DOHH2 (cell line): ENCODE measurements at regions not wholly inside any gene's neighbourhood (a gene's known extent, or its start where the extent isn't known, plus 50 kb on each side); places are given as distances from the start of the nearest gene placed in this dataset.
A peak's percentile ranks its signal among the peaks of the same experiment; 100 is the strongest.

Source experiments
- H3F3A ChIP-seq: fragments of 200-600 bp; sonication (generic), shearing (Covaris generic); 2 replicates; pipeline ENCODE4 v1.6.0; 2016; ENCODE audit warnings: antibody characterized with exemption, mild to moderate bottlenecking; ENCODE audit not compliant: control insufficient read depth, insufficient read depth
- H3K27ac ChIP-seq: fragments of 200-600 bp; sonication (generic); 2 replicates; pipeline ENCODE4 v1.5.1; 2014; ENCODE audit warnings: low read depth, mild to moderate bottlenecking, low read length, moderate library complexity
- H3K27me3 ChIP-seq: fragments of 200-600 bp; sonication (generic); 2 replicates; pipeline ENCODE4 v1.6.1; 2014; ENCODE audit warnings: mild to moderate bottlenecking, low read length, mixed read lengths; ENCODE audit not compliant: control insufficient read depth
- H3K36me3 ChIP-seq: fragments of 200-600 bp; sonication (generic); 2 replicates; pipeline ENCODE4 v1.6.1; 2014; ENCODE audit warnings: mild to moderate bottlenecking, low read length, moderate library complexity, mixed read lengths; ENCODE audit not compliant: control insufficient read depth
- H3K4me1 ChIP-seq: fragments of 200-600 bp; sonication (generic); 2 replicates; pipeline ENCODE4 v1.6.1; 2014; ENCODE audit warnings: mild to moderate bottlenecking, low read length, mixed read lengths; ENCODE audit not compliant: control insufficient read depth
- H3K4me2 ChIP-seq: fragments of 200-600 bp; sonication (generic); 2 replicates; pipeline ENCODE4 v1.6.0; 2014; ENCODE audit warnings: mild to moderate bottlenecking, low read length, moderate library complexity
- H3K4me3 ChIP-seq: fragments of 200-600 bp; sonication (generic); 2 replicates; pipeline ENCODE4 v1.5.1; 2014; ENCODE audit warnings: mild to moderate bottlenecking, low read length, mixed read lengths
- H3K79me2 ChIP-seq: fragments of 200-600 bp; sonication (generic); 2 replicates; pipeline ENCODE4 v1.6.1; 2014; ENCODE audit warnings: mild to moderate bottlenecking, low read length, mixed read lengths; ENCODE audit not compliant: control insufficient read depth
- H3K9me2 ChIP-seq: fragments of 200-600 bp; sonication (generic); replicated peaks from 2 replicates; pipeline ENCODE4 v1.6.1; 2014; ENCODE audit warnings: mild to moderate bottlenecking, low read length, mixed read lengths; ENCODE audit not compliant: control insufficient read depth
- H3K9me3 ChIP-seq: fragments of 200-600 bp; sonication (generic); 2 replicates; pipeline ENCODE4 v1.6.1; 2014; ENCODE audit warnings: antibody characterized with exemption, low read length, mixed read lengths; ENCODE audit not compliant: control insufficient read depth, insufficient read depth
- H4K20me1 ChIP-seq: fragments of 200-600 bp; sonication (generic); 2 replicates; pipeline ENCODE4 v1.6.0; 2014; ENCODE audit warnings: low read depth, mild to moderate bottlenecking, antibody characterized with exemption, low read length, moderate library complexity; ENCODE audit not compliant: control insufficient read depth, insufficient read depth
- CTCF ChIP-seq: fragments of 200-600 bp; sonication (generic); IDR thresholded peaks from one replicate; pipeline ENCODE4 v1.5.1; 2014; ENCODE audit warnings: antibody characterized with exemption, mild to moderate bottlenecking, low read depth, low read length; ENCODE audit not compliant: poor library complexity, severe bottlenecking
- EZH2phosphoT487 ChIP-seq: fragments of 200-600 bp; sonication (generic); IDR thresholded peaks from 2 replicates; pipeline ENCODE4 v1.6.1; 2017; ENCODE audit warnings: borderline replicate concordance, mild to moderate bottlenecking, antibody characterized with exemption, low read length, moderate library complexity, mixed read lengths

DNA sequence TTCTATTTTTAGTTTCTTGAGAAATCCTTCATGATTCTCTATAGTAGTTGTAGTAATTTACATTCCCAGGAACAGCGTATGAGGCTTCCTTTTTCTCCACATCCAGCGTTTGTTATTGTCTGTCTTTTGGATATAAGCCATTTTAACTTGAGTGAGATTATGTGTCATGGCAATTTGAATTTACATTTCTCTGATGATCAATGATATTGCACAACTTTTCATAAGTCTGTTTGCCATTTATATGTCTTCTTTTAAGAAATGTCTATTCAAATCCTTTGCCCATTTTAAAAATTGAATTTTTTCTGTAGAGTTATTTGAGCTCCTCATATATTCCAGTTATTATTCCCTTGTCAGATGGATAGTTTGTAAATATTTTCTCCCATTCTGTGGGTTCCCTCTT is 285.1 kb downstream of the REEP3 start:
- no peaks in the 10 kb centered on the region for H3K36me3 ChIP-seq
- no peak overlapping the region for H3K27ac ChIP-seq
- no peaks in the 10 kb centered on the region for H3K9me3 ChIP-seq
- no peaks in the 10 kb centered on the region for H3K9me2 ChIP-seq
- no peaks in the 10 kb centered on the region for H3K79me2 ChIP-seq
- no peak overlapping the region for H3K4me2 ChIP-seq
- H3K4me3 ChIP-seq, result no peak overlapping the region
- no peaks in the 10 kb centered on the region for H3K27me3 ChIP-seq
- H4K20me1 ChIP-seq, result no peaks in the 10 kb centered on the region
- H3K4me1 ChIP-seq, result no peaks in the 10 kb centered on the region
- H3F3A ChIP-seq, result no peaks in the 10 kb centered on the region
- TF ChIP-seq CTCF (no peak), EZH2phosphoT487 (no peak)

DNA sequence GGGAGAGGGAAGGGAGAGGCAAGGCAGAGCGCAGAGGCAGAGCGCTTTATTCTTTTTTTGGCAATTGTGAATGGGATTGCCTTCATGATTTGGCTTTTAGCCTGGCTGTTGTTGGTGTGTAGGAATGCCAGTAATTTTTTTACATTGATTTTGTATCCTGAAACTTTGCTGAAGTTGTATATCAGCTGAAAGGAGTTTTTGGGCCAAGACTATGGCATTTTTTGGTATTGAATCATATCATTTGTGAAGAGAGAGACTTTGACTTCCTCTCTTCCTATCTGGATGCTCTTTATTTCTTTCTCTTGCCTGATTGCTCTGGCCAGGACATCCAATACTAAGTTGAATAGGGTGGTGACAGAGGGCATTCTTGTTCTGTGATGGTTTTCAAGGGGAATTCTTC is 291.3 kb downstream of the REEP3 start:
- H3K79me2 ChIP-seq, result no peaks in the 10 kb centered on the region
- no peaks in the 10 kb centered on the region for H3K27me3 ChIP-seq
- H3K9me3 ChIP-seq, result no peaks in the 10 kb centered on the region
- H4K20me1 ChIP-seq, result no peaks in the 10 kb centered on the region
- no peak for TF ChIP-seq EZH2phosphoT487
- no peak for TF ChIP-seq CTCF
- no peaks in the 10 kb centered on the region for H3F3A ChIP-seq
- H3K9me2 ChIP-seq, result no peaks in the 10 kb centered on the region
- H3K36me3 ChIP-seq, result no peaks in the 10 kb centered on the region
- no peak overlapping the region for H3K4me3 ChIP-seq
- no peak overlapping the region for H3K4me2 ChIP-seq
- H3K4me1 ChIP-seq, result no peaks in the 10 kb centered on the region
- no peak overlapping the region for H3K27ac ChIP-seq

DNA sequence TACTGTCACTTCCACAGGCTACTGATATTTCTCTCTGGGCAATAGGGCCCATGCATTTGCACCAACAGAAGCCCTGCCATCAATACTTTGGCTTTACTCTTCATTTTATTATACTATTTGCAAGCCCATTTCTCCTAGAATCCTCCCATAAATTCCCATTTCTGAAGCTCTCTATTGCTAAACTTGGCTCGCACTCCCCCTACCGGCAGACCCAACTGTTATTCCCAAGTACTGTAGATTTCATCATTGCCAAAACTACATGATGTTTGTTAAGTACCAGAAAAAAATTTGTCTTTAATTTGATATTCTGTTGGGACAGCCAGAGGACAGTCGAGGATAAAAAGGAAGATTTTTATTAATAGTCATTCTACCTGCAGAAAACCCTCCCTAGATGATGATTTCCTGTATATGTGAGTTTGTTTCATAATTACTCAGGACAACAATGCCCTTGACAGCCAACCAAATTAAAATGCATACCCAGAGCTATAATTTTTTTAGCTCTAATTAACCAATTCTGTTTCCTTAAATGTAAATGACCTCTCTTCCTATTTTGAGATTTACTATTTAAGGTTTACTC is 298.6 kb downstream of the REEP3 start:
- Histone ChIP-seq H3K79me2 (no peaks in the 10 kb centered on the region), H3F3A (no peaks in the 10 kb centered on the region), H3K9me2 (no peaks in the 10 kb centered on the region), H3K27ac (no peak overlapping the region), H3K4me2 (no peak overlapping the region), H3K9me3 (no peaks in the 10 kb centered on the region), H3K36me3 (no peaks in the 10 kb centered on the region), H3K27me3 (no peaks in the 10 kb centered on the region), H3K4me1 (no peaks in the 10 kb centered on the region), H3K4me3 (no peak overlapping the region), H4K20me1 (no peaks in the 10 kb centered on the region)
- TF ChIP-seq CTCF (peak; percentile 84), EZH2phosphoT487 (no peak)

DNA sequence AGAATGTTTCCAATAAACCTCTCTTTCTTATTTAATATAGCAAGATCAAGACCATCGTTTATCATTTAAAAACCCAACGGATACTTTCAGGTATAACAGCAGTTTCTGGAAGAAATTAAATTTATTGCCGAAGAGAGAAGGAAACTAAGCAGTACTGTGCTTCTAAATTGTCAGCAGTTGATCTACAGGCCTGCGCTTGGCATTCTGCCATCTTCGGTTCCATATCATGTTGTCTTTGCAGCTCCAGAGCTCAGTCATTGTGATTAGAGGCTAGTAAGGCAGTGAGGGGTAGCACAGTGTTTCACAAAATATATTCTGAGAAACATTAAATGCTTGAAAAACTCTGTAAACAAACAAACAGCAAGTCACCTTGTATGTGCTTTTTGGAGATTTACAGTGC is 301.3 kb downstream of the REEP3 start:
- no peak for TF ChIP-seq EZH2phosphoT487
- TF ChIP-seq CTCF, result no peak
- Histone ChIP-seq H3K27me3 (no peaks in the 10 kb centered on the region), H3K9me2 (no peaks in the 10 kb centered on the region), H3K9me3 (no peaks in the 10 kb centered on the region), H3K36me3 (no peaks in the 10 kb centered on the region), H3K4me1 (no peaks in the 10 kb centered on the region), H3K4me3 (no peak overlapping the region), H3K27ac (no peak overlapping the region), H3K4me2 (no peak overlapping the region), H4K20me1 (no peaks in the 10 kb centered on the region), H3K79me2 (no peaks in the 10 kb centered on the region), H3F3A (no peaks in the 10 kb centered on the region)
